Stimulated activated naive CD8-positive, alpha-beta T cell treated with anti-CD3 and anti-CD28 coated beads, Interleukin-15, amount 100 ng/mL, for 72 hours (primary cell): ENCODE measurements at regions not wholly inside any gene's neighbourhood (a gene's known extent, or its start where the extent isn't known, plus 50 kb on each side); places are given as distances from the start of the nearest gene placed in this dataset.

Experiments used
- ATAC-seq: fragments of 150-1000 bp; cut with Tn5 transposase; 2 replicates; pipeline ENCODE4 v1.10.0; 2021; ENCODE audit warnings: mild to moderate bottlenecking, moderate library complexity
- DNase-seq, 2 donors: peaks; one replicate each; pipeline ENCODE4 v3.0.0; 2021 to 2022
- H3K27ac Mint-ChIP-seq, 2 donors: one replicate each; pipeline ENCODE4 v1.8.0; 2022; ENCODE audit warnings: mild to moderate bottlenecking in 2 of 2, mixed read lengths in 2 of 2, moderate library complexity in 2 of 2
- H3K27me3 Mint-ChIP-seq: one replicate; pipeline ENCODE4 v1.8.0; 2022; ENCODE audit warnings: mixed read lengths
- H3K4me1 Mint-ChIP-seq: one replicate; pipeline ENCODE4 v1.8.0; 2022; ENCODE audit warnings: mild to moderate bottlenecking, mixed read lengths
- H3K4me3 Mint-ChIP-seq, 2 donors: one replicate each; pipeline ENCODE4 v1.8.0; 2022; ENCODE audit warnings: mild to moderate bottlenecking in 2 of 2, mixed read lengths in 2 of 2, moderate library complexity in 1 of 2
- H3K9me3 Mint-ChIP-seq, 2 donors: one replicate each; pipeline ENCODE4 v1.8.0; 2022; ENCODE audit warnings: mixed read lengths in 2 of 2

DNA sequence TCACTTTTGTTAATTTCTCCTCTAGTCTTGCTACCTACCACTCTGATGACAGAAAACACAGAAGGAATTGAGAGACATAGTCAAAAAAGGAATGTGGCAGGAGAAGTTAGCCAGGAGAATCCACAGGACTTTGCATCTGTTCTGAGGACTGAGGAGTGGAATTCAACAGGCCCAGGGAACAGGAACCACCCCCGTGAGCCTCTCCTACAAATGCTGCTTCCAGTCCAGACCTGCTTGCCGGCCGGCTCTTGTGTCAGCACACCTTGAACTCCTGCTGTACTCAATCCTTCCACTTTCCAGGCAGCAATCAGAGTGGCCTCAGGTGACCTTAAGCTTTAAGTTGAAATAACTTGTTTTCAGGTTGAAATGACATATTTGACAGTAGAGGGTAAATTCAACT lies 903.1 kb downstream of the BCL11B start:
- DNase-seq (no peak), ATAC-seq (no peak)
- no peak overlapping the region for H3K27ac Mint-ChIP-seq
- H3K4me1 Mint-ChIP-seq = peaks cover 19% of the 10 kb centered on the region
- H3K27me3 Mint-ChIP-seq = no peaks in the 10 kb centered on the region
- peaks cover 9 to 22% of the 10 kb centered on the region in 2 donors for H3K9me3 Mint-ChIP-seq
- H3K4me3 Mint-ChIP-seq = no peak overlapping the region

- DNase-seq (no peak), ATAC-seq (no peak)
- Mint-ChIP-seq H3K4me1 (peaks cover 19% of the 10 kb centered on the region), H3K27ac (no peak overlapping the region), H3K9me3 (peaks cover 9 to 22% of the 10 kb centered on the region in 2 donors), H3K4me3 (no peak overlapping the region), H3K27me3 (no peaks in the 10 kb centered on the region)
Measured at GRCh38 chr14:98369344-98369743, 902.7 kb downstream of the BCL11B start.

DNA sequence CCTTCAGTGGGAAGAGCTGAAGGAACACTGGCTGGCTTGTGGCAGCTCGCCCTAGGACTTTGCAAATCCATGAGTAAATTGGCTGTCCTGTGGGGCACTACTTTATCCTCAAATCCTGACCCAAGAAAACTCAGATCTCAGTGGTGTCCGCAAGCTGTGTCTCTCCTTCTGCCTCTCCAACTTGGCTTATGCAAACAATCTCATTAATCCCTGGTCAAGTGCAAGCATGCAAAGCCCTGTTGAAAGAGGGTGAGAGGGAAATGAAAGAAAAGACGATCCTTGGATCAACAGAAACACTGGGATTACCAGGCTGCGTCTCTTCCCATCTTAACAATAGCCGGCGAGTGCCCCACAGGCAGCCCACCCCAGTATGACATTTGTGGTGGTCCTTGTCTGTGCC lies 901.6 kb downstream of the BCL11B start:
- DNase-seq = no peak
- Mint-ChIP-seq H3K27me3 (no peaks in the 10 kb centered on the region), H3K9me3 (peaks cover 9 to 22% of the 10 kb centered on the region in 2 donors), H3K4me3 (no peak overlapping the region), H3K4me1 (peaks cover 19% of the 10 kb centered on the region), H3K27ac (no peak overlapping the region)
- no peak for ATAC-seq

DNA sequence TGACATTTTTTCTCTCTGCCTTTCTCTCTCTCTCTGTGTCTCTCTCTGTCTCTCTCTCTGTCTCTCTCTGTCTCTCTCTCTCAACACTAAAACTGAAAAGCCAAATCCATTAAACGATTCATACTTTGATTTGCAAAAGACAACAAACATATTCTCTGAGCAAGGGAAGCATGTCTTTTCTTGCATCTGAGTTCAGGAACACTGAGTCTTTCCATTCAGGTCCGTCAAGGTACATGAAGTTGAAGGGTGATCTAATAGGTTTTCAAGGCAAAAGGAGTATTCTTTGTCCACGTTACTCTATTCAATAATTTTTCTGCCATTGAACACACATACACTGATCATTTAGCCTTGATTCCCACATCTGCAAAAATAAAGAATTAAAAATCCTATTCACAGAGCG lies 900.9 kb downstream of the BCL11B start:
- Mint-ChIP-seq H3K27me3 (no peaks in the 10 kb centered on the region), H3K27ac (no peak overlapping the region), H3K4me1 (peaks cover 19% of the 10 kb centered on the region), H3K4me3 (no peak overlapping the region), H3K9me3 (peaks cover 9 to 22% of the 10 kb centered on the region in 2 donors)
- no peak for ATAC-seq
- DNase-seq = no peak

DNA sequence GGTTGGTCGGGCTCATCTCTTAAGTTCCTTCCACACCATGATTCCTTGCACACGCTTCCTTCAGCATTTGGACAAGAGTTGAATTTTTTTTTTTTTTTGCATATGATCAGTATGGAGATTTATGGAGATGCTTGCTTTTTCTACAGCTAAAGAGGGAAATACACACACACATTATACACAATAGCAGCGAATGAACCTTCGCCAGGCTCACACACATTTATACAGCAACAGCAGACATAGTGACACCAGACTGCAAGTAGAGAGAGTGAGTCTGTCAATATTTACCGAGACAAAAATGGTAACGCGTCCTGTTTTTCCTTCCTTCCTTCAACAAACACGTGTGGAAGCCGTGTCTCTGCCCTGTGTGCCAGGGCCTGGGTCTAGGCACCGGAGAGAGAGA lies 897.9 kb downstream of the BCL11B start:
- Mint-ChIP-seq H3K4me1 (peaks cover 6% of the 10 kb centered on the region), H3K27ac (no peak overlapping the region), H3K4me3 (no peak overlapping the region), H3K27me3 (no peaks in the 10 kb centered on the region), H3K9me3 (peaks cover 3 to 17% of the 10 kb centered on the region in 2 donors)
- ATAC-seq (no peak), DNase-seq (no peak)

DNA sequence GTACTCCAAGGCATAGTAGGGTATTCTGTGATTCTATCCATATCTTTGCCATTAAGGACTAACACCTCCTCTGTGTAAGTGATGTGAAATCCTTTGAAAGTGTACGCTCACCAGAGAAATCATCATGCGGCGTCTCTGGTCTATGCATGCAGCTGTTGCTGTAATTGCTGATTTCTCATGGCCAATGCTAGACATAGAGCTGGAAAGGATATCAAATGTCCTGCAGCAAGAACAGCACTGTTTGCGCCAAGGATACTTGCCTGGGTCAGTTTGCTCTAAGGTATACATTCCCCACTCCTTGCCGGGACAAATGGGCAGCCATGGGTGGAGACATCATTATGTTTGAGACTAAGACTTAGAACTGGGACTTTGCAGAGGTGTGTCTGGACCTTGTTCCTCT lies 896.4 kb downstream of the BCL11B start:
- Mint-ChIP-seq H3K4me3 (no peak overlapping the region), H3K27me3 (no peaks in the 10 kb centered on the region), H3K9me3 (peaks cover 6 to 8% of the 10 kb centered on the region in 2 donors), H3K27ac (no peak overlapping the region), H3K4me1 (no peaks in the 10 kb centered on the region)
- DNase-seq (no peak), ATAC-seq (no peak)

GRCh38 chr14:98379830-98380229 lies 892.2 kb downstream of the BCL11B start:
- no peak overlapping the region for H3K27ac Mint-ChIP-seq
- ATAC-seq (no peak), DNase-seq (no peak)
- H3K4me3 Mint-ChIP-seq = no peak overlapping the region
- peaks cover 14 to 21% of the 10 kb centered on the region in 2 donors for H3K9me3 Mint-ChIP-seq
- no peaks in the 10 kb centered on the region for H3K4me1 Mint-ChIP-seq
- no peaks in the 10 kb centered on the region for H3K27me3 Mint-ChIP-seq

DNA sequence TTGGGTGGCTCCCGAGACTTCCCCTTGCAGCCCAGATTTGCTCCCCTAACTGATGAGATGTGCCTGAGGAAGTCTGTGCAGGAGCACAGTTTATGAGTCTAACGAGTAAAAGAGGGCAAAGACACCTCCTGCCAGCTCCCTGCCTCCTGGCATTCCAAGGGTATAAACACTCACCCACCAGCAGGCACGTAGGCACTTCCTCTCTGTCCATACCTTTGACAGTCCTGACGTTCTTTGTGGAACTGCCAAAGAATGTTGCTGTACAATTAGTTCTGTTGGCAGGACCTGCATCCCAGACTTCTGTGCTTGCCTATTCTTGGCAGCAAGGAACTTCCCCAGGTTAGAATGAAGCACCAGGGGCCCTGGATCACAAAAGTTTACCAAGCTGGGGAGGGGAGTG lies 889.3 kb downstream of the BCL11B start:
- no peak overlapping the region for H3K27ac Mint-ChIP-seq
- ATAC-seq = no peak

DNA sequence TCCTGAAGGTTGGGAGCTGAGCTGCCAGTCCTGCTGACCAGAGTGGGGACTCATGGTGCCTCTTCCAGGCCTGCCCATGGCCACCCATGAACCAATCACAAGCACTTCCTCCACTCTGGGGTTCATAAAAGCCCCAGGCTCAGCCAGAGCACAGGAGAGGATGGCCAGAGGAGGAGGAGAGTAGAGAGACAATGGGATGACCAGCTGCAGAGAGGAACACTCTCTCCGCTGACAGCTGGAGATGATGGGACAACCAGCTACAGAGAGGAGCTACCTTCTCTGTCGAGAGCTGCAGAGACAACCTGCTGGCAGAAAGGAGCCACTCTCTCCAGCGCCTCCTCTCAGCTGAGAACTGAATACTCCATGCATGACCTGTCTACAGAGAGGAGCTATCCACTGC lies 886.1 kb downstream of the BCL11B start:
- H3K4me3 Mint-ChIP-seq = no peak overlapping the region
- H3K27ac Mint-ChIP-seq = no peak overlapping the region

More for the DNA sequence above, 889.3 kb downstream of the BCL11B start:
- peaks cover 14 to 21% of the 10 kb centered on the region in 2 donors for H3K9me3 Mint-ChIP-seq
- H3K4me3 Mint-ChIP-seq = no peak overlapping the region
- no peaks in the 10 kb centered on the region for H3K4me1 Mint-ChIP-seq
- no peak for DNase-seq
- H3K27me3 Mint-ChIP-seq = no peaks in the 10 kb centered on the region

DNA sequence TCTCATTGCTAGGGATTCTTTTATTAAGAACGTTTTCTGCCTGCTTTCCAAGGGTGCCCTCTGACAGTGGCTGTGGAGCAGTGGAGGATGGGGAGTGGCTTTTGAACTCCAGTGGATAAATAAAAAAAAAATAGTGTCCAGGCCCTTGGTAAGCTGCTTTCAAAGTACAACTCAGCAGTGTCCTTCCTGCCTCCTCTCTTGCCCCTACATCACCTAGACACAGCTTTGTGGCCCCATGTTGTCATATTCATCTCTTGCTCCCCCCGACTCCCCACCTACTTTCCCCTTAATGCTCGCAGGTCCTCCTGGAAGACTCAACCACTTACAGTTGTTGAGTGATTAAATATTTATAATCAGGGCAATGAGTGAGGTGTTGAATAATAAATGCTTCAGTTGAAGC lies 880.9 kb downstream of the BCL11B start:
- no peaks in the 10 kb centered on the region for H3K27me3 Mint-ChIP-seq
- ATAC-seq = no peak
- no peak overlapping the region for H3K4me3 Mint-ChIP-seq

More for the DNA sequence above, 886.1 kb downstream of the BCL11B start:
- H3K27me3 Mint-ChIP-seq = no peaks in the 10 kb centered on the region
- H3K4me1 Mint-ChIP-seq = no peaks in the 10 kb centered on the region
- peaks cover 13 to 16% of the 10 kb centered on the region in 2 donors for H3K9me3 Mint-ChIP-seq
- DNase-seq (no peak), ATAC-seq (no peak)

GRCh38 chr14:98393527-98393926 lies 878.5 kb downstream of the BCL11B start:
- no peak for DNase-seq
- Mint-ChIP-seq H3K9me3 (peaks cover 10 to 15% of the 10 kb centered on the region in 2 donors), H3K4me3 (no peak overlapping the region), H3K4me1 (no peaks in the 10 kb centered on the region), H3K27ac (no peak overlapping the region), H3K27me3 (no peaks in the 10 kb centered on the region)
- no peak for ATAC-seq

More for the DNA sequence above, 880.9 kb downstream of the BCL11B start:
- Mint-ChIP-seq H3K27ac (no peak overlapping the region), H3K9me3 (peaks cover 2 to 10% of the 10 kb centered on the region in 2 donors), H3K4me1 (no peaks in the 10 kb centered on the region)
- no peak for DNase-seq

GRCh38 chr14:98404811-98405210 lies 867.2 kb downstream of the BCL11B start:
- no peak overlapping the region for H3K4me3 Mint-ChIP-seq
- DNase-seq = no peak
- H3K27me3 Mint-ChIP-seq = no peaks in the 10 kb centered on the region
- ATAC-seq = no peak
- no peaks in the 10 kb centered on the region for H3K9me3 Mint-ChIP-seq
- peaks cover 16% of the 10 kb centered on the region for H3K4me1 Mint-ChIP-seq
- no peak overlapping the region for H3K27ac Mint-ChIP-seq

DNA sequence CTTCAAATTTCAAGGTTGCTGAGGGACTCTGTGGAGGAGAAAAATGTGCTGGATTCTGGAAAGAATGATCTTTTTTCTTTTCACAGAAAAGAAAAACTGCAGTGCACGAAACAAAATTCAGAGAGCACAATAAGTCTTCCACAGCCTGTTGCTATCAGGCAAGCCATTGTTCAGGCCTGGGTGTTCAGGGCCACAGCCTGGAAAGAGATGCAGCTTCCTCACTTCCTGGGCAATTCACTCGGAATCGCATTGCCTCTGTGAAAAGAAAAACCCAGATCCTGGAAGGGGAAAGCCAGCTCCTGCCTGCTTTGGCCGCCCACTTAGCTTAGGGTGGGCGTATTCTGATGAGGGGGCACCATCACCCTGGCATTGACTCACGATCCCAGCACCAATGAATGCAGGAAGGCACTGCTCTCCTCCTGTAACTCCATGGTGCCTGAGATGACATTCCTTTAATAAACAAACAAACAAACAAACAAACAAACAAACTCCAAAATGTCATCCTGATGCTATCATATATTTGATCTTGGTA lies 863.9 kb downstream of the BCL11B start:
- Mint-ChIP-seq H3K27ac (peak overlapping the region in 1 of 2 donors; percentile 70), H3K4me1 (peaks cover 16% of the 10 kb centered on the region), H3K27me3 (no peaks in the 10 kb centered on the region), H3K9me3 (no peaks in the 10 kb centered on the region), H3K4me3 (no peak overlapping the region)
- DNase-seq = no peak
- ATAC-seq = no peak

- no peaks in the 10 kb centered on the region for H3K9me3 Mint-ChIP-seq
- no peaks in the 10 kb centered on the region for H3K27me3 Mint-ChIP-seq
- peaks cover 16% of the 10 kb centered on the region for H3K4me1 Mint-ChIP-seq
- peak overlapping the region; percentile 9 to 81 for H3K27ac Mint-ChIP-seq
- ATAC-seq = no peak
- no peak for DNase-seq
- peak overlapping the region; percentile 4 to 36 for H3K4me3 Mint-ChIP-seq
Measured at GRCh38 chr14:98408713-98409112, 863.3 kb downstream of the BCL11B start.

DNA sequence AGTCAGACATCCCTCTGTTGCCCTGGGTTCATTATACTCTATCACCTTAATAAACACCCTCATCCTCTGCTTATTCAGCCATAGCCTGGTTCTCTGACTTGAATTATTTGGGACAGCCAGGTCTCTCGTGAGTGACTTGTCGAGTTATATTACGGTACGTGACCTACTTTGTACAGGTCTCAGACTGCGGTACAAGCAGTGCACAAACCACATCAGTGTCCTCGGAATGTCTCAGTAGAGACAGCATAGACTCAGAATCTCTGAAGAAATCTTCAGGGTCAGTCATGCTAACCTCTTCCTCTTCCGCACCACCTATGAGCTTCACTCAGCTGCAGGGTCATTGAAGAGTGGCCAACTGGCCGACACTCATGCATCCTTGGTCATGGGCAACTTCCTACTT lies 860.8 kb downstream of the BCL11B start:
- Mint-ChIP-seq H3K27ac (no peak overlapping the region), H3K9me3 (no peaks in the 10 kb centered on the region), H3K4me1 (peaks cover 9% of the 10 kb centered on the region), H3K27me3 (no peaks in the 10 kb centered on the region), H3K4me3 (no peak overlapping the region)
- no peak for ATAC-seq
- no peak for DNase-seq

GRCh38 chr14:98412431-98412830 lies 859.6 kb downstream of the BCL11B start:
- Mint-ChIP-seq H3K4me1 (peaks cover 16% of the 10 kb centered on the region), H3K27me3 (no peaks in the 10 kb centered on the region), H3K4me3 (no peak overlapping the region), H3K9me3 (no peaks in the 10 kb centered on the region), H3K27ac (no peak overlapping the region)
- ATAC-seq (no peak), DNase-seq (no peak)

GRCh38 chr14:98415766-98416165 lies 856.2 kb downstream of the BCL11B start:
- ATAC-seq (no peak), DNase-seq (no peak)
- Mint-ChIP-seq H3K4me1 (peaks cover 15% of the 10 kb centered on the region), H3K4me3 (no peak overlapping the region), H3K27me3 (no peaks in the 10 kb centered on the region), H3K9me3 (no peaks in the 10 kb centered on the region), H3K27ac (no peak overlapping the region)
